HG02885 (cell line): ENCODE measurements at regions not wholly inside any gene's neighbourhood (a gene's known extent, or its start where the extent isn't known, plus 50 kb on each side); places are given as distances from the start of the nearest gene placed in this dataset.

Source experiments
- ATAC-seq: cut with Tn5 transposase; IDR thresholded peaks from one replicate; pipeline ENCODE4 v1.9.1; 2021; ENCODE audit warnings: mild to moderate bottlenecking; ENCODE audit not compliant: unreplicated experiment, poor library complexity

DNA sequence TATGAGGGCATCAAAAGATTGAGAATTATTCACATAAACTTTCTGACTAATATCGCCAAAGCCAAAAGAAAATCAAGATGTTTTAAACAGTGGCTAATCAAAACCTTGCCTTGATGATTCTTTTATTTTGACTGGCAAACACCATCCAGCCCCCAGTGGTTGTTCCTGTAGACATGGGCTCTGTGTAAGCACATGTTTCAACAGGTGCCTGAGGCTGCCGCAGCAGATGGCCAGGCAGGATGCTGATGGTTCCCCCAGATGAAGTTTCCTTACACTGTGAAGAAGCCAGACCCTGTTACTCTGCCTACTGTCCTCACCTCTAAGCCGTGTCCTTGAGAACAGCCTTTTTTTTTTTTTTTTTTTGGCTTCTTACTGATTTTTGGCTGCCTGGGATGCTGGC lies 146.5 kb downstream of the RAB11FIP2 start:
- ATAC-seq = no peak

DNA sequence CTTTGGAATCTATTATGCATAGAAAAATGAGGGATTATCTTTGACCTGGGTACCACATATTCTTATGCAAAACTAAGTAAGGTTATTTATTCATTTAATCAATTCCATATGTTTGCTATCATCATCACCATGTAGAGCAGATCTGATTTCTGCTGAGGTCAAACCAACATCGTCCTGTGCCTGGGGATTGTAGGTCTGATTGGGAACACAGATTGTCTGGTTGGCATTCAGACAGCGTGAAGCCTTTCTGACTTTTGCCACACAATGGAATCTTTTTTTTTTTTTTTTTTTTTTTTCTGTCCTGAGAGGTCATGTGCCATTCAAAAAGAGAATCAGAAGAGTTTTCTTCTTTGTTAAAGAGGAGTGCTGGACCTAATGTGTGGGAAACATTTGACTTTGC lies 142.9 kb downstream of the RAB11FIP2 start:
- ATAC-seq = no peak

DNA sequence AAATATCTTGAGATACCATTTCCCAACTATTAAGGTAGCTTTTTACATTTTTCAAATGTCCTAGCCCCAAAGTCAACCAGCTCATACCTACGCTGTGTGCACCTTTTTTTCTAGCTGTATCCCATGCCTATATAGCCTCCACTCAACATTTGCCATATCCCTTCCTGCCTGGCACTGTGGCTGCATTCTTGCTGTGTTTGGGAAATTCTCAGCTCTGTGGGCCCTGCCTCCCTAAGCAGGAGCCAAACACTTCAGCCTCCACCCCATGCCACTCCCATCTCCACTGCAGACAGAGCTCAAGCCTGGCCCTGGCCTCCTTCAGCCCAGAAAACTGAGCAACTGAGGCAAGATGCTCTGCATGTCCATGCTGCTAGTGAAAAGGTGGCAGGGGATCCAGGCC lies 141.3 kb downstream of the RAB11FIP2 start:
- no peak for ATAC-seq

- no peak for ATAC-seq
Measured at GRCh38 chr10:117911684-117912083, 135.1 kb downstream of the RAB11FIP2 start.

GRCh38 chr10:117914334-117914733 lies 132.4 kb downstream of the RAB11FIP2 start:
- no peak for ATAC-seq

DNA sequence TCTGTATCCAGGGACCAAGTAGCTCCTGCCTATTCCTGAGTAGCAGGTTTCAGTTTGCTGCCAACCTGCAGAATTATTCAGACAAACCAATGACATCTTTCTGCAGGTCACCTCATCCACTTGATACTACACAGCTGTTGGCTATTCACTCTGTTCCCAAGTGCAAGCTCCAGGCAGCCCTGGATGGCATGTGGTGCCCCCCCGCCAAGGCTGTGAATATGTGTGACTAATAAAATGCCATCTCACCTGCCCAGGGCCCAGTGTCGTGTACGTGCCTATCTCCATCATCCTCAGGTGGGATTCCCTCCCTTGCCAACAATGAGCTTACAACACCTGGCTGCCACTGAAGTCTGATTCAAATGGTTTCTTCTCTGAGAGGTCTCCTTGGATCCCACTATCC lies 125.8 kb downstream of the RAB11FIP2 start:
- ATAC-seq = no peak

DNA sequence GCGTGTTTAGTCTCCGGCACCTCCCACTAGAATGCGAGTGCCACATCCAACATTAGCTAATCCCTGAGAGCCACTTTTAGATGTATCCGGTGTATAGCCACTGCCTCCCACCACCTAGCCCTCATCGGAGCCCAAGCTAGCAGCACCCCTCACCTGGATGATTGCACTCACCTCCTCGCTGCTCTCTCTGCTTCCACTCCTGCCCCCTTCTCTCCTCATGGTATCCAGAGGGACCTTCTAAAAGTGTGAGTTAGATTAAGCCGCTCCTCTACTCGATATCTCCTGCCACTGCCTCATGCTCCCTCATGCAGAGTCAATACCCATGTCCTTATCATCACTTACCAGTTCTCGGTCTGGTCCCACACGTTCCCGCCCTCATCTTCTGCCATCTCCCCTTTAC lies 125.3 kb downstream of the RAB11FIP2 start:
- no peak for ATAC-seq

GRCh38 chr10:117924820-117925219 lies 121.9 kb downstream of the RAB11FIP2 start:
- ATAC-seq = no peak

DNA sequence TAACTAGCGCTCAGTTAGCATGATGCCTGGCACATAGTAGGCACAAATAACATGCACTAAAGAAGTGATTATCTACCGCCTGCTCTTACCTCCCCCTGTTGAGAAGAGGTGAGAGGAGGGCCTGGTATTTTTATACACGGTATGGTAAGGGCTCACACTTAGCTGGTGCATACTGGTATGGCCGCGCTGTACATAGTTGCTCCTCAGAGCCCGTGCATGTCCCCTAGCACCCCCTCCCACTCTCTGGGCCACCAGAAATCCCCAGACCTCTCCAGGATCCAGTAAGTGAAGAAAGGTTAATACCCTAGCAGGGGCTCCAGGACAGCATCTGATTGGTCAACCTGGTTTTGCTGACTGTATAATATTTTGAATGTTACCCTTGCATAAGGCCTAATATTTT lies 121.4 kb downstream of the RAB11FIP2 start:
- no peak for ATAC-seq

- no peak for ATAC-seq
Measured at GRCh38 chr10:117926491-117926890, 120.2 kb downstream of the RAB11FIP2 start.

GRCh38 chr10:117927332-117927731 lies 119.4 kb downstream of the RAB11FIP2 start:
- ATAC-seq = no peak

- ATAC-seq = no peak
Measured at GRCh38 chr10:117927871-117928270, 118.9 kb downstream of the RAB11FIP2 start.

GRCh38 chr10:117928281-117928680 lies 118.5 kb downstream of the RAB11FIP2 start:
- no peak for ATAC-seq

GRCh38 chr10:117928741-117929140 lies 118.0 kb downstream of the RAB11FIP2 start:
- ATAC-seq = no peak

DNA sequence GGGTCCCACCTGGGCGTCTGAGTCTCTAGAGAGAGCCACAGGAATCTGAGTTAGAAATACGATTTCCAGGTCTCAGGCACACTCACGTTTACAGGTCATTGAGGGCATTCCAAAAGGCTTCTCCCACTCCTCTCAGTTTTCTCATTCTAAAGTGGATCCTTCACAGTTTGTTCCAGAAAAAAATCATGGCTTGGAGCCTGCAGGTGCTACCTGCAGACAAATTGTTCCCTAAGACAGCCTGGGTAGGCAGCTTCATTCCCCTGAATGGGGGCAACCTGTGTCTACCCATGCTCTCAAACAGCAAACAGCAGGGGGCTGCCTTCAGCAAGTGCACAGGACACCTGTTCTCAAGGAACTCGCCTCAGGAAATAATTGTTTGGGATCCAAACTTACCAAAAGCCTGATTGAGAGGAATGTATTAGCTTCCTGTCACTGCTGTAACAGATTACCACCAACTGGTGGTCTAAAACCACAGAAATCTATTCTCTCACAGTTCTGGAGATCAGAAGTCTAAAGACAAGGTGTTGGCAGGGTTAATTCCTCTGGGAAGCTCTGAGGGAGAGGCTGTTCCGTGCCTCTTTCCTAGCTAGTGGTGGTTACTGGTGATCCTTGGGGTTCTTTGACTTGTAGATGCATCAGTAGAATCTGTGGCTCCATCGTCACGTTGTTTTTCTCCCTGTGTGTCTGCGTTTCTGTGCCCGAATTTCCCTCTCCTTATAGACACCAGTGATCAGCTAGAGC lies 117.2 kb downstream of the RAB11FIP2 start:
- ATAC-seq = no peak

- ATAC-seq = no peak
Measured at GRCh38 chr10:117931078-117931477, 115.7 kb downstream of the RAB11FIP2 start.

- ATAC-seq = no peak
Measured at GRCh38 chr10:117933036-117933435, 113.7 kb downstream of the RAB11FIP2 start.

- no peak for ATAC-seq
Measured at GRCh38 chr10:117934477-117934876, 112.3 kb downstream of the RAB11FIP2 start.

GRCh38 chr10:117936141-117936540 lies 110.6 kb downstream of the RAB11FIP2 start:
- no peak for ATAC-seq

DNA sequence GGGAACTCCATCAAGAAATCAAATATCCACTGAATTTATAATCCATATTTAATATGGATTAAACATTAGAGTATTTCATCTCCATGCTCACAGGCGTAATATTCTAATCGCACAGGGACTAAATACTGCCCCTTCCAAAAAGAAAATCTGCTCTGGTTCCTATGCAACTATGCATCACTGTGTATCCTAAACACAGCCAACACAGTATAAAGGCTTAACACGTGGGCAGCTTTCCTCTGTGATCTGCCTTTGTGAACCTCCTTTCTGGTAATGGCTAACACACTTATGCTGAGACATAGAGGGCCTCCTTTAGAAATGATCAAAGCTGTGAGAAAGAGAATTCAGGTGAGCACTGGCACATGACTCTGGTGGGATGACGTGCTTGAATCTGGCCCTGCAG lies 110.2 kb downstream of the RAB11FIP2 start:
- ATAC-seq = no peak

DNA sequence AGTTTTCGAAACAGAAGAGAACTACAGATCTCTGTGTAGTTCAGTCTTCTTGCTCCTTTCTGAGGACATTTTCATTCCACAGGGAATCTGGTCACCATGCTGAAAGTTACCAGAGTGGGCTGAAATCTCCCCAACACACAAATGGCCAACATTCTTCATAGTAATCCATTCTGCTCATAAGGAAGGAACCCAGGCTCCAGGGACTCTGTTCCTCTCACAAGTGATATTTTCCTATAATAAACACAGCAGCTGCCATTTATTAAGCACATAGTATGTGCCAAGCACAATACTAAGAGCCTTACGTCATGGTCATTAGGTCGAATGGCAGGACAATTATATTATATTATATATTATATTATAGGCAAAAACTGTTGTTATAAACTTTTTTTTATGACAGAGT lies 109.8 kb downstream of the RAB11FIP2 start:
- ATAC-seq = no peak

DNA sequence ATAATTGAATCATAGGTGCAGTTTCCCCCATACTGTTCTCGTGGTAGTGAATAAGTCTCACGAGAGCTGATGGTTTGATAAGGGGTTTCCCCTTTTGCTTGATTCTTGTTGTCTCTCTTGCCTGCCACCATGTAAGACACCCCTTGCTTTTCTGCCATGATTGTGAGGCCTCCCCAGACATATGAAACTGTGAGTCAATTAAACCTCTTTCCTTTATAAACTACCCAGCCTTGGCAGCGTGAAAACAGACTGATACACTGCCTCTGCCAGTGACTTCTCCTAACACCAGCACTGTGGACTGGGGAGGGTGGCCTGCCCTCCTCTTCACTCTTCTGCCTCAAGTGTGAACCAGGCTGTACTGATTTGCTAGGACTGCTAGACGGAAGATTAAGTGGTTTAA lies 108.6 kb downstream of the RAB11FIP2 start:
- ATAC-seq = no peak

DNA sequence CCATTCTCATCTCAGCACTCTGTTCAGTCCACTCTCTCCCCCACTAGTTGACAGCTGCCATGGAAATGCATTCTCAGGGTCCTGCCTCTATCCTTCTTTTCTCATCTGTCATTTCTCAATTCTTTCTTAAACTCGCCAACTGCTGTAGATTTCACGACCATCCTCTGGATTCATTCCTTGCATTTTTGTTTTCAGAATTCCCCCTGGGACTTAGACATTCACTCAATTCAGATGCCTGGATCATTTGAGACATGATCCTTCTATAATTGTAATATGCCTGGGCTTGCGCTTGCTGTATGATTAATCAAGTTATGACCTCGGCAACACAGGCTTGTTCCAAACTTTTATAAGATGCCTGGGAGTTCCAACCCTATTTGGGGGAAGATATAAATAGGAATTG lies 104.5 kb downstream of the RAB11FIP2 start:
- ATAC-seq = no peak
